ENCODE measurements at regions not wholly inside any gene's neighbourhood (a gene's known extent, or its start where the extent isn't known, plus 50 kb on each side); places are given as distances from the start of the nearest gene placed in this dataset.

DNA sequence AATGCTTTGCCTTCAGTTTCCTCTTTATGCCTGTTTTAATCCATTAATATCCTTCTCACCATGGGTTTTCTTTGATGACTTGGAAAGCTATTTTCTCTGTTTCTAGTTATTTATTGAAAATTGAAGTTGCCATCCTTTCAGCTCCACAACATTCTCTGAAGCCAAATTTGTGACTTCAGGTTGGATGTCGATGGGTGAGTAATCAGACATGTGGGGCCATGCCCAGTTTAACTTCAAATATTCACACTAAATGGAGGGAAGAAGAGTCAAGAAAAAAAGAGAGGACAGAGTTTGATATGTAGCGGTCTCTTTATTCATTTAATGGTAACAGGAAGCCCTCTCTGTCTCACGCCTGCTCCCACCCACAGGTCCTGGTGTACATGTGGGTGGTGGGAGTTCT lies 89.1 kb upstream of the RIPOR2 start:
- TF ChIP-seq, protein P1, sequence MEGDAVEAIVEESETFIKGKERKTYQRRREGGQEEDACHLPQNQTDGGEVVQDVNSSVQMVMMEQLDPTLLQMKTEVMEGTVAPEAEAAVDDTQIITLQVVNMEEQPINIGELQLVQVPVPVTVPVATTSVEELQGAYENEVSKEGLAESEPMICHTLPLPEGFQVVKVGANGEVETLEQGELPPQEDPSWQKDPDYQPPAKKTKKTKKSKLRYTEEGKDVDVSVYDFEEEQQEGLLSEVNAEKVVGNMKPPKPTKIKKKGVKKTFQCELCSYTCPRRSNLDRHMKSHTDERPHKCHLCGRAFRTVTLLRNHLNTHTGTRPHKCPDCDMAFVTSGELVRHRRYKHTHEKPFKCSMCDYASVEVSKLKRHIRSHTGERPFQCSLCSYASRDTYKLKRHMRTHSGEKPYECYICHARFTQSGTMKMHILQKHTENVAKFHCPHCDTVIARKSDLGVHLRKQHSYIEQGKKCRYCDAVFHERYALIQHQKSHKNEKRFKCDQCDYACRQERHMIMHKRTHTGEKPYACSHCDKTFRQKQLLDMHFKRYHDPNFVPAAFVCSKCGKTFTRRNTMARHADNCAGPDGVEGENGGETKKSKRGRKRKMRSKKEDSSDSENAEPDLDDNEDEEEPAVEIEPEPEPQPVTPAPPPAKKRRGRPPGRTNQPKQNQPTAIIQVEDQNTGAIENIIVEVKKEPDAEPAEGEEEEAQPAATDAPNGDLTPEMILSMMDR (IDR thresholded peaks at IDR 0.05; ENCODE audit: low read depth, low read length) = no peak
- no peak for DNase-seq (ENCODE audit: low read depth, low spot score)
- in situ Hi-C loops (cut with HindIII; ENCODE audit: low sequenced_read_pairs) = no loop called here
- no peak overlapping the region for H3K4me3 ChIP-seq (ENCODE audit: low read depth, low read length)

DNA sequence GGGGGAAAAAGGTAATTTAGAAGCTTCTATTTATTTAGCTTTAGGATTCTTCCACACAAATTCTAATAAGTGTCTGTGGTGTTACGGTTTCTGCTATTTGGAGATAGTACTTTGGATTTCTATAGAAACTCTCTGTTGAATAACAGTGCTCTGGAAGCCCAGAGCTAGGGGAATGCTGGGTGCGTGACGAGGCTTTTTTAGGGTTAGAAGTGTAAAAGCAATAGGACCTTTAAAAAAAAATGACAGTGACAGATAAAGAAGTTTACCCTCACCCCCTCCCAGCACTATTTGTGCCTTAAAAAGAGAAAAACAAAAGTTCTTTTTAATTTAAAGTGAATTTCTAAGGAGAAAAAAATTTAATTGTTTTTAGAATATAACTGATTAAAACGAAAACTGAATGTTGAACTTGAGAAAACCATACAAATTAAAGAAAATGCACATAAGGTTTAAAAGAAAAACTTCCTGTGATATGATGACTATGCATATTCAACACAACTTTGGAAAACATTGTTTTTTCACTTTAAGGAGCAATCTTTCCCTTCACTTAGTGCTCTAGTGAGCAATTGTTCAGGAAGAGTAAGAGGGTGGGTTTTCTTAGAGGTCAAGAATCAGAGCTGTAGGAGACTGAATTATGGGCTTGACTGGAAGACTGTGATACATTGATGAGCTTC lies 89.6 kb upstream of the RIPOR2 start:
- in situ Hi-C loops (cut with HindIII; ENCODE audit: low sequenced_read_pairs) = no loop called here
- no peak for DNase-seq (ENCODE audit: low read depth, low spot score)
- TF ChIP-seq, protein P1 (IDR thresholded peaks at IDR 0.05; ENCODE audit: low read depth, low read length) = no peak
- H3K4me3 ChIP-seq (ENCODE audit: low read depth, low read length) = no peak overlapping the region

DNA sequence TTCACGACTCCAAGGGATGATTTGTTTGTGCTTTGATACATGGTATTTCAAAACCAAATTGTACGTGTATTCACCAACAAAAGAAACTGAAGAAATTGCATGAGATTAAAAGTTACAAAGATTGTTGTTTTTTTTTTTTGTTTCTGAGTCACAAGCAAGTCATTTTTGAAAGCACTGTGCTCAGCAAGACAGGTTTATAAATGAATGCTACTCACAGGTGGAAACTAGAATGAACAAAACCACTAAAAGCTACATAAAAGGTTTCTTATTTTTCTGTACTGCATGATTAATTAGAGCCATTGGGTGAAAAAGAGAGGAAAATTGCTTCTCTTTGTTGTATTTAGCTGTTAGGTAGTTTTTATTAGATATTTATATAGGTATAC lies 90.2 kb upstream of the RIPOR2 start:
- DNase-seq (ENCODE audit: low read depth, low spot score) = no peak
- no peak overlapping the region for H3K4me3 ChIP-seq (ENCODE audit: low read depth, low read length)
- in situ Hi-C loops (cut with HindIII; ENCODE audit: low sequenced_read_pairs) = no loop called here
- TF ChIP-seq, protein P1 (IDR thresholded peaks at IDR 0.05; ENCODE audit: low read depth, low read length) = no peak

DNA sequence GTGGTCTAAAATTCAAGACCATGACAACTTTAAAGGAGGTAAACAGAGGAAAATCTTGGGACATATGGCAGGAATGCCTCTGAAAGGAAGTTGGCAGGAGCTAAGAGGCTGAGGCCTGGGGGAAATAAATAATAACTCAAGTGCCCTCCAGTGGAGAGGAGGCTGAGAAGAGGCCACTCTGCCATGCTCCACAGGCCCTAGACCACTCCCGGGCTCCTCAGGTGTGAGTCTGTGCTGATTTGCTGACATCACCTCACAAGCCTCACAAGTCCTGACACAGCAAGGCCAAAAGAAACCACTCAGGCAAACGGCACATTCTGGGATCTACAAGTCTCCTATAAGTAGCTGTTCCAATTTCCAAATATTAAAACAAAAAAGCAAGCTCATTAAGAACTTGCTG lies 91.0 kb upstream of the RIPOR2 start:
- no peak overlapping the region for H3K4me3 ChIP-seq (ENCODE audit: low read depth, low read length)
- no peak for DNase-seq (ENCODE audit: low read depth, low spot score)
- in situ Hi-C loops (cut with HindIII; ENCODE audit: low sequenced_read_pairs) = no loop called here
- TF ChIP-seq, protein P1 (IDR thresholded peaks at IDR 0.05; ENCODE audit: low read depth, low read length) = no peak

DNA sequence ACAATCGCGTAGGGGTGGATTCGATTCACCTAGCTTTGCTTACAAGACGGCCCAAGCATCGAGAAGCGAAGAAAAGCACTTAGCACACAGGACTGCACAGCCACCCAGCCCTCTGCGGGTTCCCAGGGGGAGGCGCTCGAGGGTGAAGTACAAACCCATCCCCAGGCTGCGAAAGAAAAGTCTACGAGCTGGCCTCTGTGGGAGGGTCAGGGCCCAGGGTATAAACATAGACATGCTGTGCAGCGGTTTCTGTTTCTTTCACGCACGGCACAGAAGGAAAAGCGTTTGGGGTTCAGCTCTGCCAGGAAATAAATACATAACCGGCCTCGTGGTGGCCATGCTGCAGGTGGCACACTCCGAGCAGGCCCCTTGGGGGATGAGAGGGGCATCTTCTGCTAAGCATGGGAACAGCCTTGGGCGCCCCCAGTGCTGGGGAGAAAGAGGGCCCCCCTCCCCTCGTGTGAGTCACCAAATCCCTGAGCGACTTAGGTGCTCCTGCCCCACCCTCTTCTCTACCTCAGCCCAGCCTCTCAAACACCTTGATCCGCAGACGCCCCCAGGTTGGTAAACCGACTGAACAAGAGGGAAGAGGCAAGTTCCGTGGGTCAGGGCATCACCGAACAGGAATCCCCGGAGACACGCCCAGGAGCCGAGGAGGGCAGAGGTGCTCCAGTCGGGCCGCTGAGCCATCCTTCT lies 91.6 kb upstream of the RIPOR2 start:
- no peak overlapping the region for H3K4me3 ChIP-seq (ENCODE audit: low read depth, low read length)
- in situ Hi-C loops (cut with HindIII; ENCODE audit: low sequenced_read_pairs) = no loop called here
- TF ChIP-seq, protein P1 (IDR thresholded peaks at IDR 0.05; ENCODE audit: low read depth, low read length) = no peak
- DNase-seq (ENCODE audit: low read depth, low spot score) = no peak

DNA sequence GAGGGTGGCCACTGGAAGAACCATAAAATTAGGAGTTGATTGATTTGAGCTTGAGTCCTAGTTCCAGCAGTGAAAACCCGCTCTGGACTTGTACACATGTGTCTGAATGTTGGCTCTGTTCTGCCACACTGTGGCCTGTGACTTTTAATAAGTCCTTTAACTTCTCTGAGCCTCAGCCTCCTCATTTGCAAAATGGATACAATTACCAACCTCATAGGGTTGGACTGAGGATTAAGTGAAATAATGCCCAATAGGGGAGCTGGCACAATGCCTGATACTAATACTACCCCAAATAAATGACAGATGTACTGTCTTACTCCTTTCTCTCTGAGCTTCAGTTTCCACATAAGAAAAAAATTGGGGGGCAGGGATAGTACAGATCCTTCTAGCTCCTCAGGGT lies 92.6 kb upstream of the RIPOR2 start:
- DNase-seq (ENCODE audit: low read depth, low spot score) = no peak
- TF ChIP-seq, protein P1 (IDR thresholded peaks at IDR 0.05; ENCODE audit: low read depth, low read length) = no peak
- in situ Hi-C loops (cut with HindIII; ENCODE audit: low sequenced_read_pairs) = no loop called here
- H3K4me3 ChIP-seq (ENCODE audit: low read depth, low read length) = no peak overlapping the region
